RWPE2 (cell line): ENCODE measurements at regions not wholly inside any gene's neighbourhood (a gene's known extent, or its start where the extent isn't known, plus 50 kb on each side); places are given as distances from the start of the nearest gene placed in this dataset.

Experiments
- ATAC-seq: fragments of 200-7000 bp; cut with Tn5 transposase; 3 replicates; pipeline ENCODE4 v1.9.1; 2021; ENCODE audit warnings: low read depth
- DNase-seq: peaks from one replicate; pipeline ENCODE4 v3.0.0-alpha.2; 2020; ENCODE audit warnings: low spot score
- H3K27ac ChIP-seq: fragments of 450-650 bp; 2 replicates; pipeline ENCODE4 v1.5.1; 2017; ENCODE audit warnings: mild to moderate bottlenecking; ENCODE audit not compliant: poor library complexity, severe bottlenecking
- H3K27me3 ChIP-seq: fragments of 250-450 bp; sonication (Bioruptor Pico); 2 replicates; pipeline ENCODE4 v1.5.1; 2021; ENCODE audit warnings: mild to moderate bottlenecking, moderate library complexity; ENCODE audit not compliant: insufficient read depth, poor library complexity, severe bottlenecking
- H3K36me3 ChIP-seq: fragments of 250-450 bp; sonication (Bioruptor Pico); 2 replicates; pipeline ENCODE4 v1.5.1; 2020; ENCODE audit warnings: low read depth, mild to moderate bottlenecking, moderate library complexity
- H3K4me1 ChIP-seq: fragments of 250-450 bp; sonication (Bioruptor Pico); 2 replicates; pipeline ENCODE4 v1.5.1; 2021; ENCODE audit warnings: mild to moderate bottlenecking, moderate library complexity; ENCODE audit not compliant: insufficient read depth, poor library complexity, severe bottlenecking
- H3K4me3 ChIP-seq: fragments of 250-450 bp; sonication (Bioruptor Pico); 2 replicates; pipeline ENCODE4 v1.5.1; 2021; ENCODE audit warnings: mild to moderate bottlenecking, moderate library complexity; ENCODE audit not compliant: severe bottlenecking
- H3K9me3 ChIP-seq: fragments of 250-450 bp; sonication (Bioruptor Pico); 2 replicates; pipeline ENCODE4 v1.5.1; 2021; ENCODE audit warnings: mild to moderate bottlenecking, moderate library complexity; ENCODE audit not compliant: severe bottlenecking
- TF ChIP-seq, protein P1 (sequence below): fragments of 450-650 bp; IDR thresholded peaks from one replicate; pipeline ENCODE4 v1.5.1; 2017; ENCODE audit warnings: mild to moderate bottlenecking, moderate library complexity; ENCODE audit not compliant: poor library complexity, severe bottlenecking

DNA sequence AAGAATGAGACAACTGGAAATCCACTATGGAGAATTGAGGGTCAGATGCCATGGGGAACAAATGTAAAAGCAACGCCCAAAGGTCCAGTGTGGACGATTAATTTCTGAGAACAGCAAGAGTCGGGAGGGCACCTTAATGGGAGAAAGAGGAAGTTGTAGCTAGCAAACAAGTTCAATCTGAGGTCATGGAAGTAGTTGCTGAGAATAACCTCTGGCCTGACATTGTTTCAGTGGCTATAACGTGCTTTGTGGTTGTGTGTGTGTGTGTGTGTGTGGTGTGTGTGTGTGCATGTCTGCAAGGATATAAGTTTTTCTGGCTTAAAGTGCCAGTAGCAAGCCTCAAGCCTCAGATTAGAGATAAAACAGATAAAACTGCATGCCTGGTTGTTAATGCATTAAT lies 1630.1 kb upstream of the TENM4 start:
- H3K4me1 ChIP-seq = no peaks in the 10 kb centered on the region
- ATAC-seq = no peak

DNA sequence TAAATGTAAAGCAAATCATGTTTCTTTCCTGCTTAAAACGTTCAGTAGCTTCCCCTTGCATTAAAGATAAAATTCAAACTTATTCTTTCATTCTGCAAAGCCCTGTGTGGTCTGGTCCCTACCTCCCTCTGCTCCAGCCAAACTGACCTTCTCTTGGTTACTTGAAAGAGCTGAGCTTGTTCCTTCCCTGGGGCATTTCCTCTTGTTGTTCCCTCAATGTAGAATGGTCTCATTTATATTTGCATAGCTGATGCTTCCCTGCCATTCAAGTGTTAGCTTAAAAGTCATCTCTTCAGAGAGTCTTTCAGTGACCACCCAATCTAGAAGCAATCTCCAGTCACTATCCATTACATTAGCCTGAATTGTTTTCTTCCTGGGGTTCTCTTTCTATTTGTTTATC lies 1618.5 kb upstream of the TENM4 start:
- TF ChIP-seq, protein P1, sequence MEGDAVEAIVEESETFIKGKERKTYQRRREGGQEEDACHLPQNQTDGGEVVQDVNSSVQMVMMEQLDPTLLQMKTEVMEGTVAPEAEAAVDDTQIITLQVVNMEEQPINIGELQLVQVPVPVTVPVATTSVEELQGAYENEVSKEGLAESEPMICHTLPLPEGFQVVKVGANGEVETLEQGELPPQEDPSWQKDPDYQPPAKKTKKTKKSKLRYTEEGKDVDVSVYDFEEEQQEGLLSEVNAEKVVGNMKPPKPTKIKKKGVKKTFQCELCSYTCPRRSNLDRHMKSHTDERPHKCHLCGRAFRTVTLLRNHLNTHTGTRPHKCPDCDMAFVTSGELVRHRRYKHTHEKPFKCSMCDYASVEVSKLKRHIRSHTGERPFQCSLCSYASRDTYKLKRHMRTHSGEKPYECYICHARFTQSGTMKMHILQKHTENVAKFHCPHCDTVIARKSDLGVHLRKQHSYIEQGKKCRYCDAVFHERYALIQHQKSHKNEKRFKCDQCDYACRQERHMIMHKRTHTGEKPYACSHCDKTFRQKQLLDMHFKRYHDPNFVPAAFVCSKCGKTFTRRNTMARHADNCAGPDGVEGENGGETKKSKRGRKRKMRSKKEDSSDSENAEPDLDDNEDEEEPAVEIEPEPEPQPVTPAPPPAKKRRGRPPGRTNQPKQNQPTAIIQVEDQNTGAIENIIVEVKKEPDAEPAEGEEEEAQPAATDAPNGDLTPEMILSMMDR = no peak
- DNase-seq = no peak
- Histone ChIP-seq H3K27ac (no peak overlapping the region), H3K27me3 (no peaks in the 10 kb centered on the region), H3K36me3 (no peaks in the 10 kb centered on the region), H3K4me3 (no peak overlapping the region), H3K9me3 (no peaks in the 10 kb centered on the region), H3K4me1 (no peaks in the 10 kb centered on the region)
- ATAC-seq = no peak

More for the DNA sequence above, 1630.1 kb upstream of the TENM4 start:
- Histone ChIP-seq H3K27ac (no peak overlapping the region), H3K9me3 (no peaks in the 10 kb centered on the region), H3K36me3 (no peaks in the 10 kb centered on the region), H3K4me3 (no peak overlapping the region), H3K27me3 (no peaks in the 10 kb centered on the region)
- DNase-seq = no peak
- TF ChIP-seq, protein P1 = no peak

DNA sequence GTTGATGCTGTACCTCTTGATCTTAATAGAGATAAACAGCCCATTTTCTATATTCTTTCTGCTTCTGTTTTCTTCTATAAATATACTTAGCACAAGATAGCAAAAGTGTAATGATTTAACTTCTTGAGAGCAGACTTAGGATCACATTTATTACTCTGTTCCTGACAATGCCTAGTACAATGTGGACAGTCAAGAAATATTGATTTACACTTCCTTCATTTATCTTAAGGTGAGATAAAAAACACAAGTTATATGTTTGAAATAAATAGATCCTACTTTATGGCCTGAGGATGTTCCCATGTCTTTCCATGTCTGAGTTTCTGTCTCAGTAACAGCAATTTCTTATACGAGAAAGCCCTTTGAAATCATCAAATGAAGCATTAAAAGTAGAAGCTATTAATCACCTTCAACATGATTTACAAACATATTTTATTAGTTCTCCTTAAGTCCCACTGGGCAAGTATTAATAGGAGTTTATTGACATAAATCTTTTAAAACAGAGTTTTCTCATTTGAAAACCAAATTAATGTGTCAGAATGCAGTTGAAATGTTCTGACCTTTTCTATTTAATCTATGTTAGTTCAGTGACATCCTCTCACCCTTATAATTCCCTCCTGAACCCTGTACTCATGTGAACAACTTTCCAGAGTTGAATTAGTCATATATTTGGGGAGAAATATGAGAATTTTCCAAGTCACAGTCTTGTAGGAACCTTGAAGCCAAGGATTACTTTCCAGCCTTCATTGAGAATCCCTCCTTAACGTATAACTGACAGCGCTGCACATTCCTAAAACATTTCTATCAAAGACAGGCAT lies 1611.7 kb upstream of the TENM4 start:
- no peak for ATAC-seq
- no peak overlapping the region for H3K27ac ChIP-seq
- H3K27me3 ChIP-seq = peaks cover 9% of the 10 kb centered on the region
- no peak overlapping the region for H3K4me3 ChIP-seq
- H3K4me1 ChIP-seq = no peaks in the 10 kb centered on the region
- H3K36me3 ChIP-seq = no peaks in the 10 kb centered on the region
- TF ChIP-seq, protein P1 = no peak
- H3K9me3 ChIP-seq = no peaks in the 10 kb centered on the region
- no peak for DNase-seq

DNA sequence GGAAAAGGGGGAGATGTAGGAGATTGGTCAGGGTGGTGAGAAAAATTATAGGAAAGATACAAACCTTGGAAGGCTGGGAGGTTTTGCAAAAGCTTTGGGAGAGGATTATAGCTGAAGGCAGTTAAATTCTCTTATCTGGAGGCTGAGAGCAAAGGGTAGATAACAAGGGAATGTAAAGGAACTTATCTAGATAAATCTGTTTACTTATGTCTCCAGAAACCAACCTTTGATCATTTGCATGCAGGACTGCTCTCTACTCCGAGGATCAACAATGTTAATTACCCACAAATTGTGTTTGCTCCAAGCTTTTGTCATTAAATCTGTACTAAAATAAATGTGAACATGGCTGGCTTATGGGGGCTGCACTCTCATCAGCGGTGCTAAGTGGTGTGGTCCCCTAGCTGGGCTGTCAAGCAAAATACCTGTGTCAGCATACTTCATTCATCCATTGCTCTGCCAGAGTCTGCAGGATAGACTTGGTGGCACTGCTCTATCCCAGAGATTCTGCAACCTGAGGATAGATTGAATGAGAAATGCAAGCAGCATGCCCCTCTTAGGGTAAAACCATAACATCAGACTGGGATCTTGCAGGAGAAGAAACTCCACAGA lies 1599.2 kb upstream of the TENM4 start:
- Histone ChIP-seq H3K9me3 (no peaks in the 10 kb centered on the region), H3K27me3 (no peaks in the 10 kb centered on the region), H3K4me1 (no peaks in the 10 kb centered on the region), H3K27ac (no peak overlapping the region), H3K36me3 (no peaks in the 10 kb centered on the region), H3K4me3 (no peak overlapping the region)
- ATAC-seq (no peak), DNase-seq (no peak)
- TF ChIP-seq, protein P1 = no peak
